CD4-positive, alpha-beta T cell treated with Interleukin-12 subunit alpha and Interleukin-12 subunit beta, for 1 hour (primary cell): ENCODE measurements at regions not wholly inside any gene's neighbourhood (a gene's known extent, or its start where the extent isn't known, plus 50 kb on each side); places are given as distances from the start of the nearest gene placed in this dataset.
"Not testable (repeated sequence)": the region's sequence is repeated elsewhere in the genome, so short reads cannot be mapped to it uniquely, and the experiment has no call there.

Source experiments
- DNase-seq: peaks from one replicate; pipeline ENCODE4 v3.0.0-alpha.2; 2020

- DNase-seq, result no peak
Measured at GRCh38 chr3:150300388-150300787, 107.7 kb upstream of the TSC22D2 start.

GRCh38 chr3:150299201-150299600 lies 108.9 kb upstream of the TSC22D2 start:
- DNase-seq, result no peak

- DNase-seq, result no peak
Measured at GRCh38 chr3:150296966-150297365, 111.1 kb upstream of the TSC22D2 start.

GRCh38 chr3:150296123-150296735 lies 111.9 kb upstream of the TSC22D2 start:
- DNase-seq, result no peak

- no peak for DNase-seq
Measured at GRCh38 chr3:150293401-150294001, 114.6 kb upstream of the TSC22D2 start.

- DNase-seq, result no peak
Measured at GRCh38 chr3:150292891-150293290, 115.2 kb upstream of the TSC22D2 start.

- no peak for DNase-seq
Measured at GRCh38 chr3:150291515-150291914, 116.6 kb upstream of the TSC22D2 start.

GRCh38 chr3:150286390-150287147 lies 121.5 kb upstream of the TSC22D2 start:
- peak; percentile 55 for DNase-seq

- DNase-seq, result no peak
Measured at GRCh38 chr3:150285601-150286000, 122.5 kb upstream of the TSC22D2 start.

GRCh38 chr3:150278843-150279381 lies 129.2 kb upstream of the TSC22D2 start:
- DNase-seq, result no peak

- no peak for DNase-seq
Measured at GRCh38 chr3:150278195-150278594, 129.9 kb upstream of the TSC22D2 start.

GRCh38 chr3:150277444-150277843 lies 130.7 kb upstream of the TSC22D2 start:
- DNase-seq, result no peak

GRCh38 chr3:150275941-150276340 lies 132.2 kb upstream of the TSC22D2 start:
- DNase-seq, result no peak

GRCh38 chr3:150274372-150274771 lies 133.7 kb upstream of the TSC22D2 start:
- no peak for DNase-seq

- DNase-seq, result no peak
Measured at GRCh38 chr3:150273396-150273795, 134.7 kb upstream of the TSC22D2 start.

- no peak for DNase-seq
Measured at GRCh38 chr3:150271591-150271960, 136.5 kb upstream of the TSC22D2 start.

GRCh38 chr3:150270883-150271590 lies 137.1 kb upstream of the TSC22D2 start:
- no peak for DNase-seq

- DNase-seq, result not testable (repeated sequence)
Measured at GRCh38 chr3:150270444-150270843, 137.7 kb upstream of the TSC22D2 start.

- DNase-seq, result no peak
Measured at GRCh38 chr3:150269526-150269925, 138.6 kb upstream of the TSC22D2 start.

GRCh38 chr3:150268426-150269391 lies 139.4 kb upstream of the TSC22D2 start:
- DNase-seq, result no peak

- DNase-seq, result no peak
Measured at GRCh38 chr3:150267288-150267687, 140.8 kb upstream of the TSC22D2 start.

- DNase-seq, result no peak
Measured at GRCh38 chr3:150265305-150265704, 142.8 kb upstream of the TSC22D2 start.
